GM13977 (cell line): ENCODE measurements at regions not wholly inside any gene's neighbourhood (a gene's known extent, or its start where the extent isn't known, plus 50 kb on each side); places are given as distances from the start of the nearest gene placed in this dataset.

ENCODE experiments used
- DNase-seq: peaks from one replicate; pipeline ENCODE4 v3.0.0; 2012; ENCODE audit warnings: low spot score
- CTCF ChIP-seq: IDR thresholded peaks from 2 replicates; pipeline ENCODE4 v1.5.1; 2012; ENCODE audit warnings: mild to moderate bottlenecking, control low read depth; ENCODE audit not compliant: insufficient read depth; ENCODE audit errors: extremely low read depth, missing control alignments
- in situ Hi-C: fragments of 300-500 bp; cut with MboI; formaldehyde crosslinking; loops from one replicate; pipeline ENCODE4 v1.12.0; 2022; ENCODE audit warnings: low sequenced_read_pairs, low pct_unique_long_range_greater_than_20kb, mixed read lengths, inconsistent platforms; ENCODE audit not compliant: unreplicated experiment

GRCh38 chr12:34311337-34311736 lies 289.0 kb downstream of the ALG10 start:
- in situ Hi-C loops = no loop called here
- DNase-seq = no peak
- no peak for TF ChIP-seq CTCF

GRCh38 chr12:34327671-34328070 lies 305.4 kb downstream of the ALG10 start:
- in situ Hi-C loops = no loop called here
- TF ChIP-seq CTCF = no peak
- no peak for DNase-seq

GRCh38 chr12:34333337-34333736 lies 311.0 kb downstream of the ALG10 start:
- TF ChIP-seq CTCF = no peak
- in situ Hi-C loops = no loop called here
- no peak for DNase-seq

GRCh38 chr12:34334538-34334937 lies 312.2 kb downstream of the ALG10 start:
- DNase-seq = no peak
- in situ Hi-C loops = no loop called here
- no peak for TF ChIP-seq CTCF

GRCh38 chr12:34334953-34335743 lies 312.9 kb downstream of the ALG10 start:
- no peak for DNase-seq
- in situ Hi-C loops = no loop called here
- no peak for TF ChIP-seq CTCF

GRCh38 chr12:34335819-34336262 lies 313.5 kb downstream of the ALG10 start:
- in situ Hi-C loops = no loop called here
- no peak for DNase-seq
- no peak for TF ChIP-seq CTCF
